ENCODE measurements at regions not wholly inside any gene's neighbourhood (a gene's known extent, or its start where the extent isn't known, plus 50 kb on each side); places are given as distances from the start of the nearest gene placed in this dataset.
"Not testable (repeated sequence)": the region's sequence is repeated elsewhere in the genome, so short reads cannot be mapped to it uniquely, and the experiment has no call there.

DNA sequence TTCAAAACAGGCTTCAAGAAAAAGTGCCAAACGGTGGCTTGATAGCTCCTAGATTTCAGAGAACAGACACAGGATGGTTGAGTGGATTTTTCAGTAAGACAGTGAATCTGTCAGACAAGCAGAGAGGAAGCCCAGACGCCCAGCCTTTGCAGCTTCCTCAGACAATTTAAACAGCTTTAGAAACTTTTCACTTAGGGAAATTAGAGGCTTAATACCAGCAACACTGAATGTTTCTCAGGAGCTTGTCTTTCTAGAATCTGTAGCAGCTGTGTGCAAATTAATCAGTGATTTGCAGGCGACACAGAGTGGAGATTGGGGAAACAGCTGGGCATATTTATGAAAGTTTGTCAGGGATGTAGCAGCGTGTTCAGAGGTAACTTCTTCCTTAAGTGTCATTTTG is 362.1 kb downstream of the GALC start:
- no peak for DNase-seq (ENCODE audit: low spot score)

- no peak for DNase-seq (ENCODE audit: low spot score)
These were observed 363.2 kb downstream of the GALC start for GRCh38 chr14:87629788-87630187.

DNA sequence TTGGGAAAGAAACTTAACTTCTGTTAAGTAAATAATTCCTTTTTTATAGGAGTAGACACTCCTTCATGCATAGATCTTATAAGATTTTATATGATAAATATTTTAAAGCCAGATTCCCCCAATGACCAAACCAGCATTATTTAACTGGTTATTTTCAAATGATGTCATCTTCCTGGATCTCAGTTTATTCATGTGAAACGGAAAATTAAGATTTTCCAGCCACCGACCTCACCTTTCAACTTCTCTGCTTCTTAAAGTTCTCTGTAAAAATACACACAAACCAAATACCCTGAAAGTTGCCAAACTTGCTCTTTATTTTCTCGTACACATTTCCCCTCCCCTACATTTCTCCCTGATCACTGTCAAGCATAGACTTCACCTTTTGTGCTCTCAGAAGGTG is 364.2 kb downstream of the GALC start:
- no peak for DNase-seq (ENCODE audit: low spot score)

DNA sequence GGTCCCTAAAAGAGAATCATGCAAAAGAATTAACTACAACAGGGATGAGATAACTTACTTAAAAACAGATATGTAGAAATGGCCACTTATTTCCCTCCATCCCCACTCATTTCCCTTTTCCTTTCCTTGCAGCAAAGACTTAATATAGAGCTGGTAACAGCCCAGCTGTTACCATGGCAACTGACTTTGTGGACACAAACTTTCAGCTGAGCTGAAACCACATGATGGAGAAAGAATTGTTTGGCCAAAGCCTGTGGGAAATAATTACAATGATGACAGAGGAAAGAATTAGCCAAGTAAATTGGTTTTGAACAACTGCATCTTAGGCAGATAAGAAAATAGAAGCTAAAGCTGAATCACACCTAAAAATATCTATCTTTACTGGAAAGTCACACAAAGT is 364.9 kb downstream of the GALC start:
- peak; percentile 56 for DNase-seq (ENCODE audit: low spot score)

DNA sequence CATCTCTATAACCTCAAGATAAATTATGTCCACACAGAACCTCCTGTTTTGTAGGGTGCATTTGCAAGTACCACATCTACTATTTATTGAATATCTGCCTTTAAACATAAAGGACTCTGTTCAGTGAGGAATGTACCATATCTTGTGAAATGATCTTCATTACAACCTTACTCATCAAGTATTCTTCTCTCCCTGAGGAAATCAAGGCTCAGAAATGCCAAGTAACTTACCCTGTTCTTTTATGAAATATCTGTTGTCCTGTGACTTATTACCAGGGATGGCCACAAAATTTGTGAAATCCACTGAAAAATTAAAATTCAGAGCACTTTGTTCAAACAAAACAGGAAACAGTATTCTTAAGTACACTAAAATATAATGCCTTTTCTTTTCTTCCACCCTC is 366.7 kb downstream of the GALC start:
- no peak for DNase-seq (ENCODE audit: low spot score)

GRCh38 chr14:87623616-87624015 is 369.4 kb downstream of the GALC start:
- no peak for DNase-seq (ENCODE audit: low spot score)

DNA sequence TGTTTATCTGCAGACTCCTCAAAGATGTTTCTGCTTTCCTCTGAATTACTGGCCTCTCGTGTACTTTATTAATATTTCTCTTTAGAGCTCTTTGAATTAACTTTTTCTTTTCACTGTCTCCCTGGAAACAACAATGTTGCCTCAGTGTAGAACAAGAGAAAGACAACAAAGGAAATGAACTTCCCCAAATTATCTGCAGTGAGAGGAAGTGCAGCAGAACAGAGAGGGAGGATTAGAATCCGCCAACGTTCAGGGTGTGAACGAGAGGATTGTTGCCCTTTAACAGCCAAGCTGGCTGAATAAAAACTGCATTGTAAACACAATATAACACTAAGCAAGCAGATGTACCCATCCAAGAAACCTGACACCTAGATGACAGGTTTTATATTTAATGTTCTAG is 375.9 kb downstream of the GALC start:
- DNase-seq (ENCODE audit: low spot score), result peak; percentile 17

- DNase-seq (ENCODE audit: low spot score), result peak; percentile 57
These were observed 376.9 kb downstream of the GALC start for GRCh38 chr14:87615822-87616679.

DNA sequence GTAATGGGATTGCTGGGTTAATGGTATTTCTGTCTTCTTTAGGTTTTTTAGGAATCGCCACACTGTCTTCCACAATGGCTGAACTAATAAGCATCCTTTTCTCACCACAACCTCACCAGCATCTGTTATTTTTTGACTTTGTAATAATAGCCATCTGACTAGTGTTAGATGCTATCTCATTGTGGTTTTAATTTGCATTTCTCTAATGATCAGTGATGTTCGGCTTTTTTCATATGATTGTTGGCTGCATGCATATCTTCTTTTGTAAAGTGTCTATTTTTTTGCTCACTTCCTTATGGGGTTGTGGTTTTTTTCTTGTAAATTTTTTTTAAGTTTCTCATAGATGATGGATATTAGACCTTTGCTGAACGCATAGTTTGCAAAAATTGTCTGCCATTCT is 377.9 kb downstream of the GALC start:
- no peak for DNase-seq (ENCODE audit: low spot score)

GRCh38 chr14:87613881-87614280 is 379.1 kb downstream of the GALC start:
- no peak for DNase-seq (ENCODE audit: low spot score)

DNA sequence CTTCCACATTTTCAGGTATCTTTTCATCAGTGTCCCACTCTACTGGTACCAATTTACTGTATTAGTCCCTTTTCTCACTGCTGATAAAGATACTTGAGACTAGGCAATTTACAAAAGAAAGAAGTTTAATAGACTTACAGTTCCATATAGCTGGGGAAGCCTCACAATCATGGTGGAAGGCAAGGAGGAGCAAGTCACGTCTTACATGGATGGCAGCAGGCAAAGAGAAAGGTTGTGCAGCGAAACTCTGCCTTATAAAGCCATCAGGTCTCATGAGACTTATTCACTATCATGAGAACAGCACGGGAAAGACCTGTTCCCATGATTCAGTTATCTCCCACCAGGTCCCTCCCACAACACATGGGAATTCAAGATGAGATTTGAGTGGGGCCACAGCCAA is 385.9 kb downstream of the GALC start:
- DNase-seq (ENCODE audit: low spot score), result not testable (repeated sequence)

DNA sequence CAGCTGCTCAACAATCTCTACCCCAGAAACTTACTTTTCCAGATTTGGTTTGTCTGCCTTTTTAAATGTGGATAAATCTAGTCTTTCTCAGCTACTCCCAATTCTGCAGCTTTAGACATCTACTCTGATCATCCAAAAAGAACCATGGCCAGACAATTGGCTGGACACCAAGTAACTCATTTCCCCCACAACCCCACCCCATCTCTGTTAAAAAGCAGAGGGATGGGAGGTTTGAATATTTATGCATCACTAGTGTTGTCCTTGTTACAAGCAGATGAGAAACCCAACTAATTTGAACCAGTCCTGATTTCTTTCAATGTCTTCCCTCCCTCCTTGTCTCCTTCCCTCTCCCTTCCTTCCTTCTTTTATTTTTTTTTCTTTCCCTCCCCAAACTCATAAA is 391.9 kb downstream of the GALC start:
- no peak for DNase-seq (ENCODE audit: low spot score)

- no peak for DNase-seq (ENCODE audit: low spot score)
These were observed 392.7 kb downstream of the GALC start for GRCh38 chr14:87600240-87600639.

DNA sequence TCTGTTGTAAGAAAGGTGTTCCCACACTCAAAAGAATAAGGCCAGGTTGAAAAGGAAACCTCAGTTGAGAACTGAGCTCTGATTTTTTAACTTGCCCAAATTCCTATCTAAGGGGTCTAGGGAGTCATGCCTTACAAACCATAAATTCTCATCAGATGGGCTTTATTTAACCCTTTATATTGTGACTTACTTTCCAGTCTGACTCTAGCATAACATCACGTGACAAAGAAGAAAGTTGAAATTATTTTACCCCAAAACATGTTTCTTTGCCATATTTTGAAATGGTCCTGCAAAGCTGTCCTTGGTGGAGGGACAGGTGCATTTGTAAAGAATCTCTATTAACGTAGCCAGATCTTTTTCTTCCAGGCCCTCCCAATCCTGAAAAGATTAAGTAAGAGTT is 411.7 kb downstream of the GALC start:
- no peak for DNase-seq (ENCODE audit: low spot score)

- DNase-seq (ENCODE audit: low spot score), result no peak
These were observed 413.9 kb downstream of the GALC start for GRCh38 chr14:87579036-87579435.

DNA sequence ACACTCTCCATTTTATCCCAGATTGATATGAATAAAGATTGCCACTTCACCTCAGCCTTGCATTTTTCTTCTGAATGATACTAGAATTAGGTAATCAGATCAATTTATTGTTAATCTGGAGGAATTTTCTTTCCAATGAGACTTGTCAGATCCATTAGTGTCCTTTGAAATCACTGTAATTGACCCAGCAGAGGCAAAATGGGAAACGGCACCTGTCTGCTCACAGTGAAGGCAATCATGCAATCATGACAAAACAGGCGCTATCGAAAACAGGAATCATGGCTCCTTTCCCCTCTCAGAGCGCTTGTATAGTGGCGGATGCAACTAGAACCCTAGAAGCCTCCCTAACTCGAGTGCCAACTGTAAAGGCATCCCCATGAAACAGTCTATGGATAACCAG is 417.6 kb downstream of the GALC start:
- DNase-seq (ENCODE audit: low spot score), result no peak

DNA sequence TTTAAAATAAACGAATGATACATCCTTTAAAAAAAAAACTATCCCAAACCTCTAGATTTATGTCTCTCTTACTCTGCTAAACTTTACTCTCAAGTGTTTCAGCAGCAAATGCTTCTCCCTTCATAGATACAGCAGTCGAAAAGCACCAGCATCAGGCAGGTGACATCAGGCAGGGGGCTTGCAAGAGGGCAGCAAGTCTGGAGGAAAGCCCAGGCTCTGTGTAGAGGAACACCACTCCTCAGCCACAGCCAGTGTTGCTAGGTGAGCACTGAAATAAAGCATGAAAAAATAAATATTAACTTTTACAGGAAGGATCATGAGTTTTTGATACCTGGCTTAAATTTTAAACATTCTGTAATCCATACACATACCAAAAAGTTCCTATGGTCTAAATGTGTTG is 419.4 kb downstream of the GALC start:
- no peak for DNase-seq (ENCODE audit: low spot score)

DNA sequence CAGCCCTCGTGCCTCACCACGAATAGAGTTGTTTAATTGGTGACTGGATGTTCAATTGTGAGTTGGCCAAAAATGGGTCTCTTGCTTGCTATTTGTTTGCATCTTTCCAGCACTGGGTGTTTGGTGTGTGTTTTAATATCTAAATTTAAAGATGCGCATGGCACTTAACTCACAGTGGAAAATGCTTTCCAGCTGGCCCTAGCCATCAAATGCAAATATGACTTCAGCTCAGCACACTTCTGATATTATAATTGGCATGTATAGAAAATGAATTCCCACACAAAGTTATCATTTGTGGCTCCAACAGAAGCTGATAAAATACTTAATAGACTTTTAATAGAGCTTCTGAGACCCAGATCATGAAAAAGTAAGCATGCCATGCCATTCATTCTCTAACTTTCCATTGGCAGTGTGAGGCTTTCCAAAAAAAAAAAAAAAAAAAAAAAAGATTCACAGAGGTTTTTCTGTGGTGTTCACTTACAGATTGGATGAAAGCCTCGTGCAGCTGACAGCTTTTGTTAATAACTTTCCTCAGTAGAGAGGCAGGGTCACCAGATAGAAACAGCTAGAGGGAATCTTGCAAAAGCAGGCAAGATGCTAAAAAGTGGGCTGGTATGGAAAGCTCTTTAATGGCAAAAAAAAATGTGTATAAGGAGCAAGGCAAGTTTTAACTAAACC is 425.2 kb downstream of the GALC start:
- no peak for DNase-seq (ENCODE audit: low spot score)

DNA sequence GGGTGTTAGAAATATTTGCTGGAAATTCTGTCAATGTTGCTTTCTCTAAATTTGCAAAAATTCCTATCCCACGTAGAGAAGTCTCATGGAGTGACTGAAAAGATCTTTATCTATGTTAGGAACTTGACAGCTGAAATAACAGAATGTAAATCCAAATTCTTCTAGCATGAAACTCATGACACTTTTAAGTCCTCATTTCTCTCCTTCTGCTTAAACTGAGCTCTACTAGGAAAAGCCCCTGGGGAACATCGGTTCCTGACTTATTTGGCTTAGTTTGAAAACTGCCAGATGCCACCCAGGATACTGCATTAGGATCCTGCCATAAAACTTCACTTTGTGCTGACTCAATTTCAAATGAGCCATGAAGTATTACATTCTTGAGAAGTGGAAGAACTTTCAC is 426.0 kb downstream of the GALC start:
- no peak for DNase-seq (ENCODE audit: low spot score)

DNA sequence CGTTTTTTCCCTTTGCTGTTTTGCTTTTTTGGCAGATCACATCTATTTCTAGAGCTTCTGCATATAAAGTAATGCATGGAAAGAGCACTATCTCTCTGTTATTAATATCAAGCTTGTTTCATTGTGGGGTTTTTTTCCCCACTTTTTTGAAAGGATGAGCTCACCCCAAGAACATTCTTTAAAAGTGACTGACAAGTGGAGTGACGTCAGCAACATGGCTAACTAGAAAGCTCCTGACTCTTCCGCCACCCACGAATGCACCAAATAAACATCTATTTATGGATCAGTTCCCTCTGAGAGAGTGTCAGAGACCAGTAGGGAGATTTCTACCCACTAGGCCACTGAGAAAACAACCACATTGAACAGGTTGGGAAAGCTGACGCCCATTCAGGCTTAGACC is 445.4 kb downstream of the GALC start:
- DNase-seq (ENCODE audit: low spot score), result no peak

DNA sequence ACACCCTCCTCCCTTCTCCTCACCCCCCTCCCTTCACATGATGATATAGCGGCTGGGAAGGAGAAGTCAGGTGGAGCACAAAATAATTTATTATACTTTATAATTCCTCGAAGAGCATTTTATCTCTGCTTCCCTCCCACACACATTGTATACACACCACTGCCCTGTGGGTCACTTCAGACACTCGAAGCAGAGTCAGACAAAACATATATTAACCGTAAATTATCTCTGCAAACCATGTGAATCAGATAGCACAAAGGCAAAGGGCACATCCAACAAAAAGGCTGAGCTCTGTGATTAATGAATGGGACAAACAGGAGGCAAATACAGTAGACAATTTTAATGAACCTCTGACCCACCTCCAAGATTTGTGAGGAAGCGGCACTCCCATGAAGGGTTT is 450.7 kb downstream of the GALC start:
- DNase-seq (ENCODE audit: low spot score), result no peak

DNA sequence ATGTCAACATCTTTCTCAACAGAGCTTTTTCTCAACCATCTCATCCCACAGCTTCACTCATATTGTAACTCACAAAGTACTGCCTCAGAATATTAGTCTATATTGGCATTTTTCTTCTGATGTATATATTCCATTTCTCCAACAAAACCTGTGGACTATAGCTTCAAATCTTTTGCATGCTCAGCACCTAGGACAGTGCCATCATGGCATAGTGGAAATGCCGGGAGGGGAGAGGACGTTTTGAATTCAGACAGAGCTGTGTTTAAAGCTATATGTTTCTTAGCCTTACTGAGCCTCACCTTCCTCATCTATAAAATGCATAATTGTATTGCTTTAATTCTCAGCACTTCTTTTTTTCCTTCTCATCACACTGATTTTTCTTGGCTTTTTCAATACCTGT is 452.6 kb downstream of the GALC start:
- no peak for DNase-seq (ENCODE audit: low spot score)

- DNase-seq (ENCODE audit: low spot score), result no peak
These were observed 463.9 kb downstream of the GALC start for GRCh38 chr14:87529081-87529480.

DNA sequence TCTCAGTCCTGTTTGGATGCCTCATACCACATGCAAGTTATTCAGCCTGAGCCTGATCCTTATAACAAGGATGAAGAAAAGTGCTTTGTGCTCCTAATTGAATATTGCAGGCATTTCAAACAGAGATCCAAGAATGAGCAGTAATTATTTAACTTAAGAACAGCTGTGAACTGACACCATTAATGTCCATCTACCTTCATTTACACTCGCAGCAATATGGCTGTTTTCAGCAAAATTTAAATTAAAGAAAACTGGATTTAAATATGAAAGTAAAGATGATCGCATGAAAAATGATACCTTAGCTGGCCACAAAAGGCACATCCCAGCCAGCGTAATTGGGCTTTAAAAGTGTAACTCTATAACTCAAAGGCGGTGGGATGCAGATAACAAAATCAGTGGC is 466.3 kb downstream of the GALC start:
- no peak for DNase-seq (ENCODE audit: low spot score)

All from Ammon's horn (tissue), 1 donor.